Hepatocyte (in vitro differentiated cells): ENCODE measurements at regions not wholly inside any gene's neighbourhood (a gene's known extent, or its start where the extent isn't known, plus 50 kb on each side); places are given as distances from the start of the nearest gene placed in this dataset.

Experiments used
- CTCF ChIP-seq: fragments of 200-600 bp; sonication (generic); IDR thresholded peaks from 2 replicates; pipeline ENCODE4 v1.5.1; 2016; ENCODE audit warnings: antibody characterized with exemption, mild to moderate bottlenecking; ENCODE audit not compliant: poor library complexity
- EZH2 ChIP-seq: fragments of 200-600 bp; sonication (generic); IDR thresholded peaks from 2 replicates; pipeline ENCODE4 v1.6.1; 2016; ENCODE audit warnings: antibody characterized with exemption, mild to moderate bottlenecking, borderline replicate concordance
- EZH2phosphoT487 ChIP-seq: fragments of 200-600 bp; sonication (generic); IDR thresholded peaks from one replicate; pipeline ENCODE4 v1.6.1; 2018; ENCODE audit warnings: antibody characterized with exemption, mild to moderate bottlenecking, low read depth, moderate library complexity; ENCODE audit not compliant: unreplicated experiment, severe bottlenecking

GRCh38 chr10:60623627-60624026, 154.7 kb upstream of the CDK1 start:
- TF ChIP-seq EZH2phosphoT487 (no peak), EZH2 (no peak), CTCF (no peak)
